H1 (cell line): ENCODE measurements at regions not wholly inside any gene's neighbourhood (a gene's known extent, or its start where the extent isn't known, plus 50 kb on each side); places are given as distances from the start of the nearest gene placed in this dataset.

Experiments
- CTCF ChIA-PET: fragments of 300-600 bp; sonication (Branson Sonifier 250); formaldehyde crosslinking; loops from one replicate; lab custom pipeline; 2021; ENCODE audit not compliant: partially characterized antibody; lab: Charles Lee
- POLR2A ChIA-PET: fragments of 300-600 bp; sonication (Branson Sonifier 250); formaldehyde crosslinking; loops from one replicate; lab custom pipeline; 2021; ENCODE audit warnings: inconsistent platforms; ENCODE audit not compliant: partially characterized antibody; lab: Charles Lee
- DNase-seq, 2 experiments: peaks; one replicate each; pipeline versions ENCODE4 v3.0.0 to v3.0.0-alpha.2; 2010 to 2022; ENCODE audit warnings: low spot score in 2 of 2, low read depth in 1 of 2, mixed read lengths in 1 of 2
- FAIRE-seq: peaks from 2 replicates; lab custom pipeline; 2011; peaks lifted over from hg19 to GRCh38; lab: Jason Lieb, UNC
- H2AFZ ChIP-seq: 2 replicates; pipeline ENCODE4 v1.8.1; 2012; ENCODE audit warnings: low read length, inconsistent platforms
- H2AK5ac ChIP-seq: 2 replicates; pipeline ENCODE4 v1.6.1; 2013; ENCODE audit warnings: low read depth, low read length
- H2BK120ac ChIP-seq: replicated peaks from 2 replicates; pipeline ENCODE3; 2013; ENCODE audit warnings: low read depth, low read length, inconsistent platforms
- H2BK12ac ChIP-seq: 2 replicates; pipeline ENCODE4 v1.6.1; 2013; ENCODE audit warnings: low read depth, low read length
- H2BK15ac ChIP-seq: 2 replicates; pipeline ENCODE4 v1.6.1; 2013; ENCODE audit warnings: low read length
- H2BK20ac ChIP-seq: 2 replicates; pipeline ENCODE4 v1.6.1; 2013; ENCODE audit warnings: low read length
- H2BK5ac ChIP-seq: 2 replicates; pipeline ENCODE4 v1.6.1; 2013; ENCODE audit warnings: low read depth, low read length
- H3K14ac ChIP-seq: 2 replicates; pipeline ENCODE4 v1.6.1; 2013; ENCODE audit warnings: inconsistent platforms; ENCODE audit not compliant: insufficient read length
- H3K18ac ChIP-seq: 2 replicates; pipeline ENCODE4 v1.6.1; 2013; ENCODE audit warnings: low read length; ENCODE audit errors: extremely low read depth
- H3K23ac ChIP-seq: 2 replicates; pipeline ENCODE4 v1.6.1; 2013; ENCODE audit warnings: inconsistent platforms; ENCODE audit not compliant: insufficient read length
- H3K23me2 ChIP-seq: 2 replicates; pipeline ENCODE4 v1.6.1; 2013; ENCODE audit warnings: low read depth, low read length
- H3K27ac ChIP-seq: 2 replicates; pipeline ENCODE4 v1.6.1; 2011; ENCODE audit warnings: low read depth, low read length, inconsistent platforms
- H3K27me3 ChIP-seq, 4 experiments: replicated peaks in 1 of 4; 1 replicate in 1 of 4; 2 replicates in 3 of 4; pipeline versions ENCODE4 v1.6.1 to v1.8.1; 2011 to 2013; ENCODE audit warnings: low read length in 3 of 4, mild to moderate bottlenecking in 3 of 4, inconsistent platforms in 2 of 4, mixed read lengths in 2 of 4, moderate library complexity in 1 of 4; ENCODE audit not compliant: control insufficient read depth in 3 of 4, insufficient read depth in 3 of 4; ENCODE audit errors: extremely low read depth in 1 of 4
- H3K36me3 ChIP-seq, 4 experiments: 2 replicates each; pipeline versions ENCODE4 v1.6.1 to v1.8.1; 2011 to 2013; ENCODE audit warnings: mild to moderate bottlenecking in 4 of 4, low read length in 3 of 4, moderate library complexity in 2 of 4, control low read depth in 1 of 4, inconsistent platforms in 1 of 4; ENCODE audit not compliant: insufficient read depth in 4 of 4, control insufficient read depth in 2 of 4
- H3K4ac ChIP-seq: replicated peaks from 2 replicates; pipeline ENCODE3; 2013; ENCODE audit warnings: low read length, low read depth, mixed read lengths, inconsistent platforms; ENCODE audit not compliant: insufficient read length
- H3K4me1 ChIP-seq, 4 experiments: replicated peaks in 1 of 4; 1 replicate in 1 of 4; 2 replicates in 3 of 4; pipeline versions ENCODE4 v1.6.1 to v1.8.1; 2011 to 2013; ENCODE audit warnings: low read length in 3 of 4, inconsistent platforms in 2 of 4, mixed read lengths in 1 of 4; ENCODE audit not compliant: insufficient read depth in 4 of 4, control insufficient read depth in 3 of 4
- H3K4me2 ChIP-seq, 2 experiments: 2 replicates each; pipeline versions ENCODE4 v1.6.1 to v1.8.1; 2011 to 2013; ENCODE audit warnings: low read depth in 2 of 2, low read length in 2 of 2, control low read depth in 1 of 2, inconsistent platforms in 1 of 2, mild to moderate bottlenecking in 1 of 2; ENCODE audit not compliant: insufficient read depth in 1 of 2
- H3K4me3 ChIP-seq, 4 experiments: fragments of 200-600, 300-600 bp in 1 of 4; sonication (generic), shearing (Covaris generic), sonication (Bioruptor Twin) in 1 of 4; 2 replicates each; pipeline versions ENCODE4 v1.5.1 to v1.8.1; 2011 to 2016; ENCODE audit warnings: low read length in 4 of 4, low read depth in 3 of 4, control low read depth in 2 of 4, inconsistent platforms in 2 of 4, mild to moderate bottlenecking in 2 of 4, mixed read lengths in 1 of 4, moderate library complexity in 1 of 4; ENCODE audit not compliant: insufficient read depth in 2 of 4; ENCODE audit errors: extremely low read depth in 1 of 4
- H3K56ac ChIP-seq: replicated peaks from 2 replicates; pipeline ENCODE3; 2013; ENCODE audit warnings: low read depth, mild to moderate bottlenecking, mixed read lengths, low read length, inconsistent platforms; ENCODE audit not compliant: insufficient read length
- H3K79me1 ChIP-seq: 2 replicates; pipeline ENCODE4 v1.6.1; 2013; ENCODE audit warnings: low read depth, low read length, control low read depth
- H3K79me2 ChIP-seq, 2 experiments: 2 replicates each; pipeline versions ENCODE4 v1.6.1 to v1.8.1; 2012 to 2013; ENCODE audit warnings: low read length in 2 of 2, mild to moderate bottlenecking in 2 of 2, inconsistent platforms in 1 of 2; ENCODE audit not compliant: insufficient read depth in 2 of 2, control insufficient read depth in 1 of 2
- H3K9ac ChIP-seq, 4 experiments: replicated peaks in 1 of 4; 1 replicate in 1 of 4; 2 replicates in 3 of 4; pipeline versions ENCODE4 v1.6.1 to v1.8.1; 2011 to 2013; ENCODE audit warnings: low read depth in 3 of 4, low read length in 3 of 4, control low read depth in 2 of 4, mild to moderate bottlenecking in 2 of 4, moderate library complexity in 2 of 4, inconsistent platforms in 1 of 4; ENCODE audit errors: extremely low read depth in 1 of 4
- H3K9me3 ChIP-seq, 2 experiments: 2 replicates each; pipeline versions ENCODE4 v1.6.1 to v1.8.1; 2012 to 2013; ENCODE audit warnings: mild to moderate bottlenecking in 2 of 2, moderate library complexity in 2 of 2, control low read depth in 1 of 2, inconsistent platforms in 1 of 2, low read depth in 1 of 2, low read length in 1 of 2, mixed read lengths in 1 of 2; ENCODE audit not compliant: insufficient read depth in 2 of 2
- H4K20me1 ChIP-seq, 2 experiments: replicated peaks in 1 of 2; 2 replicates each; pipeline versions ENCODE3 to v1.8.1; 2011 to 2013; ENCODE audit warnings: inconsistent platforms in 2 of 2, low read length in 2 of 2, mild to moderate bottlenecking in 1 of 2; ENCODE audit not compliant: insufficient read depth in 2 of 2, control insufficient read depth in 1 of 2
- H4K5ac ChIP-seq: 2 replicates; pipeline ENCODE4 v1.6.1; 2013; ENCODE audit warnings: low read length, low read depth, mixed read lengths, inconsistent platforms; ENCODE audit not compliant: insufficient read length
- H4K8ac ChIP-seq: 2 replicates; pipeline ENCODE4 v1.8.0; 2013; ENCODE audit warnings: mild to moderate bottlenecking, moderate library complexity, low read length, inconsistent platforms; ENCODE audit not compliant: insufficient read depth; ENCODE audit errors: extremely low read depth
- H4K91ac ChIP-seq: replicated peaks from 2 replicates; pipeline ENCODE3; 2013; ENCODE audit warnings: low read length, mixed read lengths, inconsistent platforms; ENCODE audit not compliant: insufficient read length
- ASH2L ChIP-seq: fragments of 200-600, 300-600 bp; sonication (generic); IDR thresholded peaks from one replicate; pipeline ENCODE4 v1.7.1; 2017; ENCODE audit warnings: low read length
- BCL11A ChIP-seq, 2 experiments: IDR thresholded peaks; one replicate each; pipeline ENCODE4 v1.6.1; 2011; ENCODE audit warnings: low read depth in 2 of 2, low read length in 2 of 2, mild to moderate bottlenecking in 2 of 2
- CHD1 ChIP-seq: IDR thresholded peaks from 2 replicates; pipeline ENCODE4 v1.6.1; 2012; ENCODE audit warnings: low read depth, low read length, improper control_type of control experiment
- KDM1A ChIP-seq: fragments of 200-600, 300-600 bp; sonication (generic); IDR thresholded peaks from 2 replicates; pipeline ENCODE4 v1.7.1; 2016; ENCODE audit warnings: mild to moderate bottlenecking, low read length, borderline replicate concordance
- MAX ChIP-seq: IDR thresholded peaks from 2 replicates; pipeline ENCODE4 v1.6.1; 2012; ENCODE audit warnings: inconsistent platforms
- NRF1 ChIP-seq: IDR thresholded peaks from 2 replicates; pipeline ENCODE4 v1.6.1; 2011; ENCODE audit warnings: mild to moderate bottlenecking, low read depth, low read length, improper control_type of control experiment
- POLR2AphosphoS5 ChIP-seq: IDR thresholded peaks from 2 replicates; pipeline ENCODE4 v1.6.1; 2011; ENCODE audit warnings: low read depth, low read length
- RFX5 ChIP-seq: IDR thresholded peaks from 2 replicates; pipeline ENCODE4 v1.6.1; 2011; ENCODE audit warnings: low read depth, low read length, improper control_type of control experiment, borderline replicate concordance
- RNF2 ChIP-seq: fragments of 200-900, 300-1000 bp; sonication (generic); IDR thresholded peaks from 2 replicates; pipeline ENCODE4 v1.7.1; 2016; ENCODE audit warnings: borderline replicate concordance, low read depth, mild to moderate bottlenecking, antibody characterized with exemption, low read length; ENCODE audit not compliant: poor library complexity, severe bottlenecking; ENCODE audit errors: missing control alignments
- SAP30 ChIP-seq: fragments of 300-600 bp; sonication (generic); IDR thresholded peaks from 2 replicates; pipeline ENCODE4 v1.7.1; 2012; ENCODE audit warnings: low read length, moderate library complexity, mild to moderate bottlenecking, inconsistent platforms; ENCODE audit not compliant: insufficient read depth, insufficient replicate concordance
- WGBS, 2 experiments: shearing (Covaris generic) in 1 of 2; methylation state at CpG; one replicate each; pipeline versions ENCODE4 v1.1.6 to v1.1.7; 2013 to 2015; ENCODE audit warnings: low lambda C conversion rate in 2 of 2, mixed read lengths in 2 of 2, inconsistent platforms in 1 of 2, low coverage in 1 of 2, missing lambda C conversion rate in 1 of 2; ENCODE audit not compliant: insufficient replicate concordance in 2 of 2, insufficient coverage in 1 of 2, insufficient read length in 1 of 2; ENCODE audit errors: extremely low coverage in 1 of 2, missing lambda C conversion rate in 1 of 2; 5-methylcytosine and 5-hydroxymethylcytosine counted together

GRCh38 chr2:84116143-84116542 is 342.9 kb downstream of the SUCLG1 start:
- Histone ChIP-seq H3K9me3 (peaks cover 0 to 9% of the 10 kb centered on the region in 2 experiments; a peak in 1 of 4 replicates), H2BK20ac (no peak overlapping the region), H3K79me2 (no peaks in the 10 kb centered on the region), H2BK120ac (no peak overlapping the region)
- POLR2A ChIA-PET = no interaction called here
- no peak for TF ChIP-seq RNF2
- no peak for TF ChIP-seq RFX5
- no peak for TF ChIP-seq POLR2AphosphoS5
- no peak for TF ChIP-seq NRF1
- no peak for TF ChIP-seq ASH2L
- TF ChIP-seq CHD1 = no peak
- no peak for TF ChIP-seq SAP30
- no peak for TF ChIP-seq MAX
- TF ChIP-seq KDM1A = no peak
- TF ChIP-seq BCL11A (IDR thresholded peaks at IDR 0.05; ENCODE audit: low read depth in 2 of 2, low read length in 2 of 2) = no peak
- TF ChIP-seq, all 59 proteins: peak for 0
- no peak overlapping the region for H3K18ac ChIP-seq
- H4K8ac ChIP-seq = no peak overlapping the region
- no peak overlapping the region for H2BK15ac ChIP-seq
- no peaks in the 10 kb centered on the region for H3K23me2 ChIP-seq
- H2AK5ac ChIP-seq = no peak overlapping the region
- H3K23ac ChIP-seq = no peak overlapping the region
- DNase-seq = no peak
- CTCF ChIA-PET = no interaction called here
- FAIRE-seq = no peak
- no peak overlapping the region for H3K4me3 ChIP-seq
- no peak overlapping the region for H3K27ac ChIP-seq
- no peak overlapping the region for H3K4me2 ChIP-seq
- no peak overlapping the region for H3K14ac ChIP-seq
- H3K4me1 ChIP-seq = no peaks in the 10 kb centered on the region
- no peaks in the 10 kb centered on the region for H3K79me1 ChIP-seq
- no peak overlapping the region for H2BK5ac ChIP-seq
- no peaks in the 10 kb centered on the region for H3K27me3 ChIP-seq
- no peak overlapping the region for H4K91ac ChIP-seq
- no peaks in the 10 kb centered on the region for H4K20me1 ChIP-seq
- H3K56ac ChIP-seq = no peak overlapping the region
- no peak overlapping the region for H2AFZ ChIP-seq
- no peak overlapping the region for H4K5ac ChIP-seq
- no peak overlapping the region for H3K4ac ChIP-seq
- no peak overlapping the region for H3K9ac ChIP-seq
- no peak overlapping the region for H2BK12ac ChIP-seq
- 81% methylated on average over 4 of the region's 4 CpGs; no CpG with 5 or more reads in 1 of the 2 experiments for WGBS, 2 experiments
- H3K36me3 ChIP-seq = no peaks in the 10 kb centered on the region
